ENCODE measurements at regions not wholly inside any gene's neighbourhood (a gene's known extent, or its start where the extent isn't known, plus 50 kb on each side); places are given as distances from the start of the nearest gene placed in this dataset.

DNA sequence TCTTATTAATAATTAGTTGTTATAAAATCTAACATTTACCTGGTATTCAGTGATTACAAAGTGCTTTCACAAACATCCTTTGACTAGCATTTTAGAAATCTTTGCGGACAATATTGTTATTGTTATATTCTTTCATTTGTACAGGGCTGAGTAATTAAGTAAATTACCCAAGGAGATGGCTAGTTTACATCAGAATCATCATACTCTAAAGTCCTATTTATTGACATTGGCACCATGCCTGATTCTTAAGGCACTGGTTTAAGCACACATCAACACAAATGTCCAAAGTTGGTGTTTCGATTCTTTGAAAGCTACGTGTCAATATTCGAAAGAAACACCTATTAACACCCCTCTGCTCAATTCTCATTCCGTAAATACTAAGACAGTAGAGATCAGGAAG lies 424.6 kb upstream of the CHRM3 start:
- TF ChIP-seq CTCF (IDR thresholded peaks at IDR 0.05) (no peak), POLR2AphosphoS5 (IDR thresholded peaks at IDR 0.05; ENCODE audit: insufficient read depth in 1 of 2, low read depth in 1 of 2) (no peak)

All from vagina (tissue), 2 donors.